ENCODE measurements at regions not wholly inside any gene's neighbourhood (a gene's known extent, or its start where the extent isn't known, plus 50 kb on each side); places are given as distances from the start of the nearest gene placed in this dataset.

- DNase-seq: no peak
Measured at GRCh38 chr15:39471785-39472574, 108.9 kb upstream of the THBS1 start.

GRCh38 chr15:39472621-39473297, 108.1 kb upstream of the THBS1 start:
- no peak for DNase-seq

- no peak for DNase-seq
Measured at GRCh38 chr15:39473298-39473947, 107.5 kb upstream of the THBS1 start.

- DNase-seq: no peak
Measured at GRCh38 chr15:39474657-39475056, 106.2 kb upstream of the THBS1 start.

- DNase-seq: no peak
Measured at GRCh38 chr15:39478996-39479395, 101.9 kb upstream of the THBS1 start.

GRCh38 chr15:39479911-39480310, 101.0 kb upstream of the THBS1 start:
- no peak for DNase-seq

- DNase-seq: no peak
Measured at GRCh38 chr15:39482459-39482858, 98.4 kb upstream of the THBS1 start.

- DNase-seq: no peak
Measured at GRCh38 chr15:39486621-39487457, 94.0 kb upstream of the THBS1 start.

- no peak for DNase-seq
Measured at GRCh38 chr15:39487458-39487735, 93.5 kb upstream of the THBS1 start.

GRCh38 chr15:39488516-39488915, 92.4 kb upstream of the THBS1 start:
- no peak for DNase-seq

- no peak for DNase-seq
Measured at GRCh38 chr15:39488961-39489360, 91.9 kb upstream of the THBS1 start.

GRCh38 chr15:39491115-39491885, 89.6 kb upstream of the THBS1 start:
- no peak for DNase-seq

GRCh38 chr15:39491886-39492490, 88.9 kb upstream of the THBS1 start:
- no peak for DNase-seq

GRCh38 chr15:39493424-39494067, 87.3 kb upstream of the THBS1 start:
- no peak for DNase-seq

- DNase-seq: no peak
Measured at GRCh38 chr15:39494462-39494861, 86.4 kb upstream of the THBS1 start.

- DNase-seq: no peak
Measured at GRCh38 chr15:39495871-39496840, 84.7 kb upstream of the THBS1 start.

GRCh38 chr15:39497016-39497758, 83.7 kb upstream of the THBS1 start:
- no peak for DNase-seq

- no peak for DNase-seq
Measured at GRCh38 chr15:39497759-39498565, 82.9 kb upstream of the THBS1 start.

- DNase-seq: no peak
Measured at GRCh38 chr15:39498629-39499028, 82.2 kb upstream of the THBS1 start.
